Stimulated activated CD4-positive, alpha-beta T cell treated with anti-CD3 and anti-CD28 coated beads, Interleukin-4, amount 100 ng/mL, for 24 hours (primary cell): ENCODE measurements at regions not wholly inside any gene's neighbourhood (a gene's known extent, or its start where the extent isn't known, plus 50 kb on each side); places are given as distances from the start of the nearest gene placed in this dataset.

Experiments used
- DNase-seq: peaks from one replicate; pipeline ENCODE4 v3.0.0-alpha.2; 2020

- no peak for DNase-seq
These were observed 79.8 kb downstream of the BARX1 start for GRCh38 chr9:93875330-93875729.

- no peak for DNase-seq
These were observed 80.9 kb downstream of the BARX1 start for GRCh38 chr9:93874242-93874641.

GRCh38 chr9:93871286-93871685 lies 83.9 kb downstream of the BARX1 start:
- no peak for DNase-seq

GRCh38 chr9:93869863-93870262 lies 85.3 kb downstream of the BARX1 start:
- DNase-seq = no peak

- no peak for DNase-seq
These were observed 86.1 kb downstream of the BARX1 start for GRCh38 chr9:93869088-93869487.

GRCh38 chr9:93865716-93866115 lies 89.4 kb downstream of the BARX1 start:
- no peak for DNase-seq

GRCh38 chr9:93865245-93865644 lies 89.9 kb downstream of the BARX1 start:
- no peak for DNase-seq

GRCh38 chr9:93864840-93865239 lies 90.3 kb downstream of the BARX1 start:
- DNase-seq = no peak

- DNase-seq = no peak
These were observed 91.1 kb downstream of the BARX1 start for GRCh38 chr9:93864032-93864431.

- no peak for DNase-seq
These were observed 92.1 kb downstream of the BARX1 start for GRCh38 chr9:93862877-93863545.

- DNase-seq = no peak
These were observed 93.3 kb downstream of the BARX1 start for GRCh38 chr9:93861736-93862358.

GRCh38 chr9:93860694-93861658 lies 94.2 kb downstream of the BARX1 start:
- no peak for DNase-seq

GRCh38 chr9:93859431-93860215 lies 95.5 kb downstream of the BARX1 start:
- DNase-seq = no peak

GRCh38 chr9:93857528-93857927 lies 97.6 kb downstream of the BARX1 start:
- no peak for DNase-seq

GRCh38 chr9:93852728-93853127 lies 102.4 kb downstream of the BARX1 start:
- no peak for DNase-seq

- DNase-seq = no peak
These were observed 108.8 kb downstream of the BARX1 start for GRCh38 chr9:93846349-93846748.

- DNase-seq = no peak
These were observed 111.8 kb downstream of the BARX1 start for GRCh38 chr9:93843396-93843795.

- DNase-seq = no peak
These were observed 124.5 kb downstream of the BARX1 start for GRCh38 chr9:93830606-93831005.

GRCh38 chr9:93830012-93830596 lies 125.1 kb downstream of the BARX1 start:
- no peak for DNase-seq

GRCh38 chr9:93829271-93830011 lies 125.7 kb downstream of the BARX1 start:
- DNase-seq = no peak

- no peak for DNase-seq
These were observed 126.6 kb downstream of the BARX1 start for GRCh38 chr9:93828331-93829097.
